IMR-90 (cell line): ENCODE measurements at regions not wholly inside any gene's neighbourhood (a gene's known extent, or its start where the extent isn't known, plus 50 kb on each side); places are given as distances from the start of the nearest gene placed in this dataset.

Source experiments
- ATAC-seq: fragments of 200-7000 bp; cut with Tn5 transposase; 2 replicates; pipeline ENCODE4 v1.9.1; 2020; ENCODE audit warnings: low read depth, mild to moderate bottlenecking, moderate library complexity
- BruUV-seq: library from RNA; stranded (reverse); fragments of 400-500 nt; replicated peaks from 2 replicates; lab custom pipeline; 2021; lab: Mats Ljungman, UMichigan
- CTCF ChIA-PET: fragments of 300-600 bp; formaldehyde crosslinking; extraction: SDS; loops from one replicate; lab custom pipeline; 2021; ENCODE audit warnings: antibody characterized with exemption; lab: Yijun Ruan, JAX
- POLR2A ChIA-PET: fragments of 300-600 bp; sonication (Branson Sonifier 250); formaldehyde crosslinking; loops from one replicate; lab custom pipeline; 2022; ENCODE audit warnings: antibody characterized with exemption; ENCODE audit not compliant: unreplicated experiment; lab: Charles Lee
- DNase-seq: peaks from one replicate; pipeline ENCODE4 v3.0.0; 2013
- H2AFZ ChIP-seq: replicated peaks from 2 replicates; pipeline ENCODE3; 2013; ENCODE audit warnings: low read length, mild to moderate bottlenecking; ENCODE audit not compliant: poor library complexity
- H2AK5ac ChIP-seq: 2 replicates; pipeline ENCODE4 v1.6.1; 2013; ENCODE audit warnings: low read depth, low read length, inconsistent platforms
- H2AK9ac ChIP-seq: replicated peaks from 2 replicates; pipeline ENCODE3; 2013; ENCODE audit warnings: mild to moderate bottlenecking, low read depth, low read length, moderate library complexity; ENCODE audit not compliant: poor library complexity
- H2BK120ac ChIP-seq: 2 replicates; pipeline ENCODE4 v1.6.1; 2013; ENCODE audit warnings: low read depth, low read length, inconsistent platforms
- H2BK15ac ChIP-seq: 3 replicates; pipeline ENCODE4 v1.6.1; 2013; ENCODE audit warnings: low read depth, low read length, inconsistent platforms
- H2BK20ac ChIP-seq: 2 replicates; pipeline ENCODE4 v1.6.1; 2013; ENCODE audit warnings: low read depth, mild to moderate bottlenecking, inconsistent platforms, low read length, moderate library complexity
- H2BK5ac ChIP-seq: 2 replicates; pipeline ENCODE4 v1.6.1; 2013; ENCODE audit warnings: mild to moderate bottlenecking, low read depth, low read length, inconsistent platforms; ENCODE audit not compliant: poor library complexity, severe bottlenecking
- H3K14ac ChIP-seq: replicated peaks from 2 replicates; pipeline ENCODE4 v1.6.1; 2013; ENCODE audit warnings: low read depth, low read length, inconsistent platforms
- H3K18ac ChIP-seq: 2 replicates; pipeline ENCODE4 v1.6.1; 2013; ENCODE audit warnings: low read depth, low read length, control low read depth
- H3K23ac ChIP-seq: 2 replicates; pipeline ENCODE4 v1.6.1; 2013; ENCODE audit warnings: low read depth, low read length, inconsistent platforms
- H3K27ac ChIP-seq: 2 replicates; pipeline ENCODE4 v1.5.1; 2013; ENCODE audit warnings: mild to moderate bottlenecking, control low read depth, low read length; ENCODE audit not compliant: insufficient read depth
- H3K27me3 ChIP-seq: 2 replicates; pipeline ENCODE4 v1.6.1; 2013; ENCODE audit warnings: low read length; ENCODE audit not compliant: control insufficient read depth, insufficient read depth
- H3K36me3 ChIP-seq: 2 replicates; pipeline ENCODE4 v1.6.1; 2013; ENCODE audit warnings: low read length, mixed read lengths; ENCODE audit not compliant: control insufficient read depth, insufficient read depth
- H3K4ac ChIP-seq: 2 replicates; pipeline ENCODE4 v1.6.1; 2013; ENCODE audit warnings: low read depth, low read length, inconsistent platforms
- H3K4me1 ChIP-seq: 2 replicates; pipeline ENCODE4 v1.6.1; 2013; ENCODE audit warnings: low read length, mixed read lengths; ENCODE audit not compliant: control insufficient read depth, insufficient read depth
- H3K4me2 ChIP-seq: 2 replicates; pipeline ENCODE4 v1.6.1; 2013; ENCODE audit warnings: low read depth, mild to moderate bottlenecking, control low read depth, low read length, moderate library complexity
- H3K4me3 ChIP-seq: 2 replicates; pipeline ENCODE4 v1.5.1; 2013; ENCODE audit warnings: low read depth, mild to moderate bottlenecking, control low read depth, low read length, moderate library complexity; ENCODE audit not compliant: insufficient read depth
- H3K56ac ChIP-seq: 2 replicates; pipeline ENCODE4 v1.6.1; 2013; ENCODE audit warnings: low read length, inconsistent platforms; ENCODE audit not compliant: insufficient read depth; ENCODE audit errors: extremely low read depth
- H3K79me1 ChIP-seq, 2 experiments: 2 replicates each; pipeline ENCODE4 v1.6.1; 2013; ENCODE audit warnings: low read length in 2 of 2, inconsistent platforms in 1 of 2, low read depth in 1 of 2
- H3K9ac ChIP-seq: 2 replicates; pipeline ENCODE4 v1.6.1; 2013; ENCODE audit warnings: low read depth, low read length, control low read depth
- H3K9me1 ChIP-seq: 2 replicates; pipeline ENCODE4 v1.6.1; 2013; ENCODE audit warnings: low read length, inconsistent platforms; ENCODE audit not compliant: insufficient read depth
- H3K9me3 ChIP-seq: 2 replicates; pipeline ENCODE4 v1.6.1; 2013; ENCODE audit warnings: low read length; ENCODE audit not compliant: control insufficient read depth, insufficient read depth
- H4K20me1 ChIP-seq: 2 replicates; pipeline ENCODE4 v1.6.1; 2013; ENCODE audit warnings: low read length, inconsistent platforms; ENCODE audit not compliant: insufficient read depth
- H4K5ac ChIP-seq: 2 replicates; pipeline ENCODE4 v1.6.1; 2013; ENCODE audit warnings: mild to moderate bottlenecking, low read depth, low read length, control low read depth
- H4K8ac ChIP-seq, 2 experiments: 2 replicates each; pipeline ENCODE4 v1.6.1; 2013; ENCODE audit warnings: low read depth in 2 of 2, low read length in 2 of 2, control low read depth in 1 of 2, inconsistent platforms in 1 of 2
- H4K91ac ChIP-seq: 2 replicates; pipeline ENCODE4 v1.6.1; 2013; ENCODE audit warnings: low read depth, low read length, inconsistent platforms; ENCODE audit not compliant: insufficient read depth
- CTCF ChIP-seq: conservative IDR thresholded peaks from 2 replicates; pipeline ENCODE4 v1.5.1; 2012; ENCODE audit warnings: mild to moderate bottlenecking, low read depth, low read length, improper control_type of control experiment
- ELK1 ChIP-seq: fragments of 150-350 bp; IDR thresholded peaks from 2 replicates; pipeline ENCODE4 v1.6.1; 2016; ENCODE audit warnings: low read depth, mild to moderate bottlenecking, low read length, moderate library complexity, borderline replicate concordance
- RCOR1 ChIP-seq: IDR thresholded peaks from 2 replicates; pipeline ENCODE4 v1.6.1; 2012; ENCODE audit warnings: mild to moderate bottlenecking, low read length, improper control_type of control experiment; ENCODE audit not compliant: insufficient replicate concordance
- SMC3 ChIP-seq: fragments of 150-350 bp; IDR thresholded peaks from 2 replicates; pipeline ENCODE4 v1.6.1; 2016; ENCODE audit warnings: low read depth, mild to moderate bottlenecking, antibody characterized with exemption, low read length, moderate library complexity
- WGBS, 2 experiments: methylation state at CpG; one replicate each; pipeline versions ENCODE4 v1.1.5 to v1.1.7; 2013; ENCODE audit warnings: missing lambda C conversion rate in 2 of 2; ENCODE audit not compliant: insufficient read length in 1 of 2; ENCODE audit errors: extremely low coverage in 2 of 2; 5-methylcytosine and 5-hydroxymethylcytosine counted together
- dilution Hi-C: fragments of 300-500 bp; cut with HindIII; formaldehyde crosslinking; loops from one replicate; pipeline ENCODE4 v1.14.3; 2018; ENCODE audit warnings: low sequenced_read_pairs; ENCODE audit not compliant: unreplicated experiment
- in situ Hi-C: fragments of 300-500 bp; cut with MboI; formaldehyde crosslinking; loops from 3 replicates; pipeline ENCODE4 v1.14.3; 2019; ENCODE audit warnings: low sequenced_read_pairs, inconsistent platforms, mixed read lengths
- intact Hi-C: fragments of 100-400 bp; cut with micrococcal nuclease; formaldehyde crosslinking; loops from 2 replicates; pipeline ENCODE4 v1.10.0; 2022

GRCh38 chr4:35725131-35725530 lies 519.2 kb downstream of the ARAP2 start:
- DNase-seq, result no peak
- in situ Hi-C loops, result no loop called here

More at GRCh38 chr4:35725131-35725530, 519.2 kb downstream of the ARAP2 start:
- ChIA-PET POLR2A (no interaction called here), CTCF (no interaction called here)
- Histone ChIP-seq H3K79me1 (no peaks in the 10 kb centered on the region), H3K36me3 (no peaks in the 10 kb centered on the region), H4K20me1 (no peaks in the 10 kb centered on the region), H2AK5ac (no peak overlapping the region), H2BK120ac (no peak overlapping the region), H2BK20ac (no peak overlapping the region), H2AFZ (no peak overlapping the region), H3K9ac (no peak overlapping the region), H3K4me3 (no peak overlapping the region), H3K9me3 (peaks cover 6% of the 10 kb centered on the region), H3K27ac (no peak overlapping the region), H2BK5ac (no peak overlapping the region), H3K23ac (no peak overlapping the region), H3K14ac (no peak overlapping the region), H3K4me2 (no peak overlapping the region), H4K8ac (no peak overlapping the region), H3K18ac (no peak overlapping the region), H3K56ac (no peak overlapping the region), H3K4ac (no peak overlapping the region), H3K4me1 (no peaks in the 10 kb centered on the region), H2BK15ac (no peak overlapping the region), H3K9me1 (no peaks in the 10 kb centered on the region), H2AK9ac (no peak overlapping the region), H4K5ac (no peak overlapping the region), H3K27me3 (no peaks in the 10 kb centered on the region), H4K91ac (no peak overlapping the region)
- TF ChIP-seq RCOR1 (no peak), SMC3 (no peak), CTCF (no peak), ELK1 (no peak)
- no CpG with 5 or more reads among the region's 1 CpG for WGBS, 2 experiments
- dilution Hi-C loops (no loop called here), intact Hi-C loops (no loop called here)
- ATAC-seq, result no peak
- no TSS peak for BruUV-seq
